ENCODE measurements at regions not wholly inside any gene's neighbourhood (a gene's known extent, or its start where the extent isn't known, plus 50 kb on each side); places are given as distances from the start of the nearest gene placed in this dataset.

DNA sequence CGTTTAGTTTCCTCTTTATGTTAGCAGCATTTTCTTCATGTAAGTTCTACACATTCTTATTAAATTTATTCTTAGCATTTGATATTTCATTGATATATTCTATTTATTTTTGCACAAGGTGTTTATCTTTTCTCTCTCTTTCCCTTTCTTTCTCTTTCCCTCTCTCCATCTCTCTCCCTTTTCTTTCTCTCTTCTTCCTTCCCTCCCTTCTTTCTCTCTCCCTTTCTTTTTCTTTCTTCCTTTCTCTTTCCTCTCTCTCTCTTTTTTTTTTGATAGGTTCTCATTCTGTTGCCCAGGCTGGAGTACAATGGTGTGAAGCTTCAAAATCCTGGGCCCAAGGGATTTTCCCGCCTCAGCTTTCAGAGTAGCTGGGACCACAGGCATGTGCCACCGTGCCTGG is 176.4 kb downstream of the AXIN2 start:
- H3K9me1 ChIP-seq (ENCODE audit: control insufficient read depth, extremely low read depth, insufficient read depth, low read length) = no peaks in the 10 kb centered on the region
- dilution Hi-C loops (cut with MboI; ENCODE audit: extremely low pct_ligation_motif_present, low sequenced_read_pairs) = no loop called here
- no peaks in the 10 kb centered on the region for H3K27me3 ChIP-seq (ENCODE audit: control insufficient read depth, extremely low read depth, insufficient read depth, low read length)
- H2AFZ ChIP-seq (ENCODE audit: control insufficient read depth, low read length) = no peak overlapping the region
- DNase-seq (ENCODE audit: low read depth, low spot score) (no peak), FAIRE-seq (no peak)
- no peaks in the 10 kb centered on the region for H3K36me3 ChIP-seq (ENCODE audit: control insufficient read depth in 2 of 2, extremely low read depth in 1 of 2, insufficient read depth in 2 of 2, low read length in 2 of 2)
- TF ChIP-seq, protein P1, sequence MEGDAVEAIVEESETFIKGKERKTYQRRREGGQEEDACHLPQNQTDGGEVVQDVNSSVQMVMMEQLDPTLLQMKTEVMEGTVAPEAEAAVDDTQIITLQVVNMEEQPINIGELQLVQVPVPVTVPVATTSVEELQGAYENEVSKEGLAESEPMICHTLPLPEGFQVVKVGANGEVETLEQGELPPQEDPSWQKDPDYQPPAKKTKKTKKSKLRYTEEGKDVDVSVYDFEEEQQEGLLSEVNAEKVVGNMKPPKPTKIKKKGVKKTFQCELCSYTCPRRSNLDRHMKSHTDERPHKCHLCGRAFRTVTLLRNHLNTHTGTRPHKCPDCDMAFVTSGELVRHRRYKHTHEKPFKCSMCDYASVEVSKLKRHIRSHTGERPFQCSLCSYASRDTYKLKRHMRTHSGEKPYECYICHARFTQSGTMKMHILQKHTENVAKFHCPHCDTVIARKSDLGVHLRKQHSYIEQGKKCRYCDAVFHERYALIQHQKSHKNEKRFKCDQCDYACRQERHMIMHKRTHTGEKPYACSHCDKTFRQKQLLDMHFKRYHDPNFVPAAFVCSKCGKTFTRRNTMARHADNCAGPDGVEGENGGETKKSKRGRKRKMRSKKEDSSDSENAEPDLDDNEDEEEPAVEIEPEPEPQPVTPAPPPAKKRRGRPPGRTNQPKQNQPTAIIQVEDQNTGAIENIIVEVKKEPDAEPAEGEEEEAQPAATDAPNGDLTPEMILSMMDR (optimal IDR thresholded peaks at IDR 0.05 in 1 of 3, IDR thresholded peaks at IDR 0.05 in 1 of 3, conservative IDR thresholded peaks at IDR 0.05 in 1 of 3; ENCODE audit: extremely low read depth in 1 of 3, insufficient read depth in 2 of 3, low read length in 3 of 3) = no peak
- H3K79me2 ChIP-seq (ENCODE audit: control insufficient read depth, insufficient read depth, low read length) = no peaks in the 10 kb centered on the region
- H3K27ac ChIP-seq (ENCODE audit: control insufficient read depth, insufficient read depth, low read length) = no peak overlapping the region
- no peak overlapping the region for H3K9ac ChIP-seq (ENCODE audit: control insufficient read depth, extremely low read depth, insufficient read depth, low read length)
- H3K4me1 ChIP-seq (ENCODE audit: control insufficient read depth, extremely low read depth, insufficient read depth, low read length) = no peaks in the 10 kb centered on the region
- H3K4me2 ChIP-seq (ENCODE audit: control insufficient read depth, extremely low read depth, insufficient read depth, low read depth, low read length) = no peak overlapping the region
- H3K9me3 ChIP-seq (ENCODE audit: control insufficient read depth, low read depth, low read length) = no peaks in the 10 kb centered on the region
- H3K4me3 ChIP-seq (ENCODE audit: control insufficient read depth in 2 of 3, extremely low read depth in 1 of 3, insufficient read depth in 2 of 3, low read depth in 1 of 3, low read length in 3 of 3) = no peak overlapping the region
- no peaks in the 10 kb centered on the region for H4K20me1 ChIP-seq (ENCODE audit: control insufficient read depth, extremely low read depth, insufficient read depth, low read length)

- Histone ChIP-seq H3K27me3 (ENCODE audit: control insufficient read depth, extremely low read depth, insufficient read depth, low read length) (no peaks in the 10 kb centered on the region), H4K20me1 (ENCODE audit: control insufficient read depth, extremely low read depth, insufficient read depth, low read length) (no peaks in the 10 kb centered on the region), H3K9ac (ENCODE audit: control insufficient read depth, extremely low read depth, insufficient read depth, low read length) (no peak overlapping the region), H3K36me3 (ENCODE audit: control insufficient read depth in 2 of 2, extremely low read depth in 1 of 2, insufficient read depth in 2 of 2, low read length in 2 of 2) (no peaks in the 10 kb centered on the region), H3K9me1 (ENCODE audit: control insufficient read depth, extremely low read depth, insufficient read depth, low read length) (no peaks in the 10 kb centered on the region), H3K4me3 (ENCODE audit: control insufficient read depth in 2 of 3, extremely low read depth in 1 of 3, insufficient read depth in 2 of 3, low read depth in 1 of 3, low read length in 3 of 3) (no peak overlapping the region), H3K27ac (ENCODE audit: control insufficient read depth, insufficient read depth, low read length) (no peak overlapping the region), H3K9me3 (ENCODE audit: control insufficient read depth, low read depth, low read length) (no peaks in the 10 kb centered on the region), H3K4me1 (ENCODE audit: control insufficient read depth, extremely low read depth, insufficient read depth, low read length) (no peaks in the 10 kb centered on the region), H3K4me2 (ENCODE audit: control insufficient read depth, extremely low read depth, insufficient read depth, low read depth, low read length) (no peak overlapping the region), H2AFZ (ENCODE audit: control insufficient read depth, low read length) (no peak overlapping the region), H3K79me2 (ENCODE audit: control insufficient read depth, insufficient read depth, low read length) (no peaks in the 10 kb centered on the region)
- DNase-seq (ENCODE audit: low read depth, low spot score) (no peak), FAIRE-seq (no peak)
- TF ChIP-seq, protein P1 (optimal IDR thresholded peaks at IDR 0.05 in 1 of 3, IDR thresholded peaks at IDR 0.05 in 1 of 3, conservative IDR thresholded peaks at IDR 0.05 in 1 of 3; ENCODE audit: extremely low read depth in 1 of 3, insufficient read depth in 2 of 3, low read length in 3 of 3) = no peak
- TF ChIP-seq EZH2 (IDR thresholded peaks at IDR 0.05; ENCODE audit: low read length) = no peak
- dilution Hi-C loops (cut with MboI; ENCODE audit: extremely low pct_ligation_motif_present, low sequenced_read_pairs) = no loop called here
Observed at GRCh38 chr17:65381152-65381551, 180.3 kb downstream of the AXIN2 start.
